AG04449 (cell line): ENCODE measurements at regions not wholly inside any gene's neighbourhood (a gene's known extent, or its start where the extent isn't known, plus 50 kb on each side); places are given as distances from the start of the nearest gene placed in this dataset.

Experiments
- CTCF ChIA-PET: fragments of 350-600 bp; formaldehyde crosslinking; extraction: SDS; loops from one replicate; lab custom pipeline; 2021; ENCODE audit warnings: antibody characterized with exemption; lab: Yijun Ruan, JAX
- POLR2A ChIA-PET: fragments of 400-600, 350-600 bp; formaldehyde crosslinking; extraction: SDS; loops from one replicate; lab custom pipeline; 2020; ENCODE audit warnings: antibody characterized with exemption, inconsistent platforms; lab: Yijun Ruan, JAX
- DNase-seq: peaks from one replicate; pipeline ENCODE4 v3.0.0-alpha.2; 2010; ENCODE audit warnings: low read depth, low spot score
- H3K4me3 ChIP-seq: 2 replicates; pipeline ENCODE4 v1.5.1; 2011; ENCODE audit warnings: low read depth, mild to moderate bottlenecking, control low read depth, low read length
- TF ChIP-seq, protein P1 (sequence below): IDR thresholded peaks from one replicate; pipeline ENCODE4 v1.5.1; 2011; ENCODE audit warnings: mild to moderate bottlenecking, moderate library complexity, low read length, control low read depth, inconsistent platforms; ENCODE audit not compliant: insufficient read depth; ENCODE audit errors: missing control alignments

- ChIA-PET POLR2A (no interaction called here), CTCF (no interaction called here)
- DNase-seq = no peak
- TF ChIP-seq, protein P1, sequence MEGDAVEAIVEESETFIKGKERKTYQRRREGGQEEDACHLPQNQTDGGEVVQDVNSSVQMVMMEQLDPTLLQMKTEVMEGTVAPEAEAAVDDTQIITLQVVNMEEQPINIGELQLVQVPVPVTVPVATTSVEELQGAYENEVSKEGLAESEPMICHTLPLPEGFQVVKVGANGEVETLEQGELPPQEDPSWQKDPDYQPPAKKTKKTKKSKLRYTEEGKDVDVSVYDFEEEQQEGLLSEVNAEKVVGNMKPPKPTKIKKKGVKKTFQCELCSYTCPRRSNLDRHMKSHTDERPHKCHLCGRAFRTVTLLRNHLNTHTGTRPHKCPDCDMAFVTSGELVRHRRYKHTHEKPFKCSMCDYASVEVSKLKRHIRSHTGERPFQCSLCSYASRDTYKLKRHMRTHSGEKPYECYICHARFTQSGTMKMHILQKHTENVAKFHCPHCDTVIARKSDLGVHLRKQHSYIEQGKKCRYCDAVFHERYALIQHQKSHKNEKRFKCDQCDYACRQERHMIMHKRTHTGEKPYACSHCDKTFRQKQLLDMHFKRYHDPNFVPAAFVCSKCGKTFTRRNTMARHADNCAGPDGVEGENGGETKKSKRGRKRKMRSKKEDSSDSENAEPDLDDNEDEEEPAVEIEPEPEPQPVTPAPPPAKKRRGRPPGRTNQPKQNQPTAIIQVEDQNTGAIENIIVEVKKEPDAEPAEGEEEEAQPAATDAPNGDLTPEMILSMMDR = no peak
- no peak overlapping the region for H3K4me3 ChIP-seq
Measured at GRCh38 chr22:49133541-49133940, 694.1 kb downstream of the BRD1 start.

DNA sequence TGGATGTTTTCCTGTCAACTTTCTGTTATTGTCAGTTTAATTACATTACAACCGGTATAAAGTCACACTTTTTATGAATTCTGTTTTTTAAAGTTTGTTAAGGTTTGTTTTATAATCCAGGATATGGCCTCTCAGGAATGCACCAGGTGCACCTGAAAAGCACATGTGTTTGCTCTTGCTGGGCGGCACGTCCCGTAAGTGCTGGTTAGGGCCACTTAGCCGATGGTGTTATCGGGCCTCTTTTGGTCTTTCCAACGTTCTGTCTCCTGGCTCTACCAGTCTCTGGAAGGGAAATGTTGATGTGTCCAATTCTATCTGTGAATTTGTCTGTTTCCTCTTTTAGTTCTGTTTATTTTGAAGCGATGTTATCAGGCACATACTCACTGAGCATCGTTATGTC lies 695.7 kb downstream of the BRD1 start:
- TF ChIP-seq, protein P1 = no peak
- H3K4me3 ChIP-seq = no peak overlapping the region
- ChIA-PET POLR2A (no interaction called here), CTCF (no interaction called here)
- no peak for DNase-seq

GRCh38 chr22:49129736-49130135 lies 697.9 kb downstream of the BRD1 start:
- TF ChIP-seq, protein P1 = no peak
- no peak overlapping the region for H3K4me3 ChIP-seq
- POLR2A ChIA-PET = no interaction called here
- DNase-seq = no peak
- CTCF ChIA-PET = no interaction called here

DNA sequence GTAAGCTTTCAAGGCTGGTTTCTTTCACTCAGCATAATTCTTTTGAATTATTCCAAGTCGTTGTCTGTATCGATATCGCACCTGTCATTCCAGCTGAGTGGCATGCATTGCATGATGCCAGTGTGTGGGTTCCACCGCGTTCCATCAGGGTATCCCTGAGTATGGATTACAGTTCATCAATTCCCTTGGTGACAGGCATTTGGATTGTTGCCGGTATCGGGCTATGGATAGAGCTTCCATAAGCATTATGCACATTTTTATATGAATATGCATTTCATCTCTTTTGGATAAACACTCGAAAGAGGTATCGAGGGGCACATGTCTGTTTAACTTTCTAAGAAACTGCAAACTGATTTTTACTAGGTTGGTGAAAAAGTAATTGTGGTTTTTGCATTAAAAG lies 698.8 kb downstream of the BRD1 start:
- TF ChIP-seq, protein P1 = no peak

DNA sequence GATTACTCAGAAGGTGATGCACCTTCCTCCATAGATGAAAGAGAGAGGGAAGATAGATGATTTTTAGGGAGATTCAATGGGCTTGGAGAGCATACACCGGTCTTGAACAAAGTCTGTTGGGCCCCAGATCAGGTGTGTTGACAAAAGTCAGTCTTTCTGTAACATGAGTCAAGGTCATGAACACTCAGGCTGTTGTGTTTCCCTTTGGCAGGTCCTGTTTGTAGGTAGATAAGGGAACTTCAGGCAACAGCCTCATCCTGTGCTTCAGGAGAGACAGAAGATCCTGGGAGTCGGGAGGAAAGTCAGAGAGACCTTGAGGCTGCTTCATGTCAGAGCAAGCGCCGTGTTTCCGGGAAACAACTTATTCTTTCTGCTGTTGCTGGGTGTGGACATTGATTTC lies 703.1 kb downstream of the BRD1 start:
- DNase-seq = no peak
- ChIA-PET CTCF (no interaction called here), POLR2A (no interaction called here)
- H3K4me3 ChIP-seq = no peak overlapping the region
- TF ChIP-seq, protein P1 = no peak

More for the DNA sequence above, 698.8 kb downstream of the BRD1 start:
- ChIA-PET POLR2A (no interaction called here), CTCF (no interaction called here)
- DNase-seq = no peak
- H3K4me3 ChIP-seq = no peak overlapping the region

DNA sequence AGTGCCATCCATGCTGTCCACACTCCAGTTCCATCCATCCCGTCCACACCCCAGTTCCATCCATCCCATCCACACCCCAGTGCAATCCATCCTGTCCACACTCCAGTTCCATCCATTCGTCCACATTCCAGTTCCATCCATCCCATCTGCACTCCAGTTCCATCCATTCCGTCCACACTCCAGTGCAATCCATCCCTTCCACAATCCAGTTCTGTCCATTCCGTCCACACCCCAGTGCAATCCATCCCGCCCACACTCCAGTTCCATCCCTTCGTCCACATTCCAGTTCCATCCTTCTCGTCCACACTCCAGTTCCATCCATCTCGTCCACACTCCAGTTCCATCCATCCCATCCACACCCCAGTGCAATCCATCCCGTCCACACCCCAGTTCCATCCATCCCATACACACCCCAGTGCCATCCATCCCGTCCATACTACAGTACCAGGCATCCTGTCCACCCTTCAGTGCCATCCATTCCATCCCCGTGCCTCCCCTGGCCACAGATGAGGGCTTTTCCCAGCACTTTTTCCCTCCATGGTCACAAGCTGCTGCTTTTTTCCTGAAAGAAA lies 704.0 kb downstream of the BRD1 start:
- DNase-seq = no peak
- no peak overlapping the region for H3K4me3 ChIP-seq
- TF ChIP-seq, protein P1 = no peak
- CTCF ChIA-PET = no interaction called here
- POLR2A ChIA-PET = no interaction called here
